ENCODE measurements at regions not wholly inside any gene's neighbourhood (a gene's known extent, or its start where the extent isn't known, plus 50 kb on each side); places are given as distances from the start of the nearest gene placed in this dataset.

GRCh38 chr10:21399392-21400035, 126.0 kb downstream of the SKIDA1 start:
- TF ChIP-seq POLR2A (IDR thresholded peaks at IDR 0.05; ENCODE audit: low read depth, low read length) (no peak), POLR2AphosphoS5 (IDR thresholded peaks at IDR 0.05; ENCODE audit: low read depth, low read length) (no peak)

Data from GM12891 (cell line).